ENCODE measurements at regions not wholly inside any gene's neighbourhood (a gene's known extent, or its start where the extent isn't known, plus 50 kb on each side); places are given as distances from the start of the nearest gene placed in this dataset.

- no peak for TF ChIP-seq CTCF (IDR thresholded peaks at IDR 0.05)
- no peak for TF ChIP-seq POLR2A (IDR thresholded peaks at IDR 0.05)
Measured at GRCh38 chr14:105844047-105844630, 317.8 kb downstream of the TMEM121 start.
